ENCODE measurements at regions not wholly inside any gene's neighbourhood (a gene's known extent, or its start where the extent isn't known, plus 50 kb on each side); places are given as distances from the start of the nearest gene placed in this dataset.

DNA sequence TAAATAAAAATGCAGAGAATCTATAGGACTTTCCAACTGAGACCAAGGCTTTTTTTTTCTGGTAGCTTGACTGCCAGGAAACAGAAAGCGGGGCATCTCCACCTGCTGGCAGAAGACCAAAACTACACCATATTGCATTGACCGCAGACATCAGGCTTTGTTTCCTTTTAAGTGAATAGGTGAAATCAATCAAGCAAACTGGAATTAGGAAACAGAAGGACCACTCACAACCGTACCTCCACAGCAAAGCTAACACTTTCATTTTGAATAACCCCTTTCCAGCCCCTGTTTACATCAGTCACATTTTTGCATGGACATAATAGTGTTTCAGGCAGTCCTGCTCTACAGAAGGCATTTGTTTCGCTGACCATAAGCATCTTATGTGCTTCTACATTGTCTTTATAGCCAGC, 218.2 kb downstream of the IDS start:
- Histone ChIP-seq H3K4me1 (ENCODE audit: control insufficient read depth in 1 of 2, insufficient read depth in 2 of 2, low read length in 2 of 2) (no peaks in the 10 kb centered on the region), H3K36me3 (ENCODE audit: control insufficient read depth in 1 of 2, insufficient read depth in 2 of 2, low read length in 1 of 2) (no peaks in the 10 kb centered on the region), H3K27ac (ENCODE audit: low read depth in 1 of 2, low read length in 2 of 2) (no peak overlapping the region), H3K4me3 (ENCODE audit: low read length in 2 of 2) (no peak overlapping the region), H3K27me3 (ENCODE audit: control insufficient read depth in 1 of 2, insufficient read depth in 2 of 2, low read length in 1 of 2) (no peaks in the 10 kb centered on the region), H3K9me3 (ENCODE audit: control insufficient read depth, low read length) (no peaks in the 10 kb centered on the region)
- ATAC-seq (ENCODE audit: low FRiP score), result no peak
- no peak for DNase-seq
- 27 to 37% methylated on average over 4 of the region's 4 CpGs for WGBS, 2 donors
- intact Hi-C loops (cut with DNase I), result no loop called here

DNA sequence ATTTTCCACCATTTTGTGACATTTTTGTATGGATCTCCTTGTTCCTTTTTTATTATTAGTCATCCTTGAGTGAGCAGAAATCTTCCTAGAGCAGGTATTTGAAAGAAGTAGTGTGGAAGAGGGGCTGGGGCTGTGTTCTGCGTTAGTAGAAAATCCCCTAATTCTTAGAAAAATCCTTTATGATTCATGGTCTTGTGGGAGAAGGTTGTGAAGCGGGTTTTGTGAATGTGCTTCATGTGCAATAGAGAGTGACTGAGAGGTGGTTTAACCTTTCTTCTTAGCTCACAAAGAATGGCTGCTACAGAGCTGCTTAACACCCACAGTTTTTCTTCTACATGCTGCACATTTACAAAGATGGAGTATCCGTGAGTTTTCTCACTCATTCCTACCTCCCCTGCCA, 220.5 kb downstream of the IDS start:
- Histone ChIP-seq H3K27ac (ENCODE audit: low read depth in 1 of 2, low read length in 2 of 2) (no peak overlapping the region), H3K36me3 (ENCODE audit: control insufficient read depth in 1 of 2, insufficient read depth in 2 of 2, low read length in 1 of 2) (no peaks in the 10 kb centered on the region), H3K9me3 (ENCODE audit: control insufficient read depth, low read length) (no peaks in the 10 kb centered on the region), H3K4me3 (ENCODE audit: low read length in 2 of 2) (no peak overlapping the region), H3K4me1 (ENCODE audit: control insufficient read depth in 1 of 2, insufficient read depth in 2 of 2, low read length in 2 of 2) (no peaks in the 10 kb centered on the region), H3K27me3 (ENCODE audit: control insufficient read depth in 1 of 2, insufficient read depth in 2 of 2, low read length in 1 of 2) (no peaks in the 10 kb centered on the region)
- intact Hi-C loops (cut with DNase I), result no loop called here
- 59 to 81% methylated on average over 3 of the region's 3 CpGs for WGBS, 2 donors
- no peak for ATAC-seq (ENCODE audit: low FRiP score)
- no peak for DNase-seq

DNA sequence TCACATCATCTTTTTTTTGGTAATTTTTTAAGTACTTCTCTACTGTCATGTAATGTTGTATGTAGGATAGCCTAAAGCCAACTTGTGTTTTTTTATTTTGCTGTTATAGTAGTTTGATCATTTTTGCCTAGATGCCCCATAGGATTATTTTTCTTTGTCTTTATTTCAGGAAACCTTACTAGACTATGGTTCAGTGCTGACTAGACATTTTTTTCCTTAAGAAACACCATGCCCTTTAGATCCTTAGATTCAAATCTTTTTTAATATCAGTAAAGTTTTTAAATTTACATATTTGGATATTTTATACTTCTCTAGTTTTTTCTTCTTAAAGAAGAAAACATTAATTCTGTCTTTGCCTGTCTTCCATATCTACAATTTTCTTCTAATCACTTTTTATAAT, 221.3 kb downstream of the IDS start:
- DNase-seq, result no peak

DNA sequence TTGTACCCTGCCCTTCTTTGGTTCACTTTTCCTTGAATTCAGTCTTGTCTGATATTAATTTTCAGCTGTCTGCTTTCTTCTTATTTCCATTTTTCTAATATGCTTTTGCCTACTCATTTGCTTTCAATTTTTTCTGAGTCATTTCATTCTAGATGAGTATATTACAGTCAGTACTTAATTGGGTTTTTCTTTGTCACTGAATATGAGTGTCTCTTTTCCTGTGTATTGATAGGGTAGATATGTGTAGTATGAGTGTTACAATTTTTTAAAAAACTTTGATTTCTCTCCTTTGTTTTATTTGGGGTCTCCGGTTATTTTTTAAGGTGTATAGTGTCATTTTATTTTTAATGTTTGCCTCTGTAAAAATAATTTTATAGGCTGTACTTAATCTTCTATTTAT, 222.2 kb downstream of the IDS start:
- DNase-seq, result no peak
- H3K27me3 ChIP-seq (ENCODE audit: control insufficient read depth in 1 of 2, insufficient read depth in 2 of 2, low read length in 1 of 2), result no peaks in the 10 kb centered on the region
- whole genome bisulfite sequencing, 2 donors, result 77 to 98% methylated on average over 1 of the region's 1 CpG
- H3K4me3 ChIP-seq (ENCODE audit: low read length in 2 of 2), result no peak overlapping the region
- H3K9me3 ChIP-seq (ENCODE audit: control insufficient read depth, low read length), result no peaks in the 10 kb centered on the region
- H3K27ac ChIP-seq (ENCODE audit: low read depth in 1 of 2, low read length in 2 of 2), result no peak overlapping the region
- no peaks in the 10 kb centered on the region for H3K36me3 ChIP-seq (ENCODE audit: control insufficient read depth in 1 of 2, insufficient read depth in 2 of 2, low read length in 1 of 2)
- intact Hi-C loops (cut with DNase I), result no loop called here
- no peak for ATAC-seq (ENCODE audit: low FRiP score)
- H3K4me1 ChIP-seq (ENCODE audit: control insufficient read depth in 1 of 2, insufficient read depth in 2 of 2, low read length in 2 of 2), result no peaks in the 10 kb centered on the region

More for the DNA sequence above, 221.3 kb downstream of the IDS start:
- Histone ChIP-seq H3K4me3 (ENCODE audit: low read length in 2 of 2) (no peak overlapping the region), H3K27me3 (ENCODE audit: control insufficient read depth in 1 of 2, insufficient read depth in 2 of 2, low read length in 1 of 2) (no peaks in the 10 kb centered on the region), H3K9me3 (ENCODE audit: control insufficient read depth, low read length) (no peaks in the 10 kb centered on the region), H3K4me1 (ENCODE audit: control insufficient read depth in 1 of 2, insufficient read depth in 2 of 2, low read length in 2 of 2) (no peaks in the 10 kb centered on the region), H3K27ac (ENCODE audit: low read depth in 1 of 2, low read length in 2 of 2) (no peak overlapping the region), H3K36me3 (ENCODE audit: control insufficient read depth in 1 of 2, insufficient read depth in 2 of 2, low read length in 1 of 2) (no peaks in the 10 kb centered on the region)
- intact Hi-C loops (cut with DNase I), result no loop called here
- ATAC-seq (ENCODE audit: low FRiP score), result no peak

DNA sequence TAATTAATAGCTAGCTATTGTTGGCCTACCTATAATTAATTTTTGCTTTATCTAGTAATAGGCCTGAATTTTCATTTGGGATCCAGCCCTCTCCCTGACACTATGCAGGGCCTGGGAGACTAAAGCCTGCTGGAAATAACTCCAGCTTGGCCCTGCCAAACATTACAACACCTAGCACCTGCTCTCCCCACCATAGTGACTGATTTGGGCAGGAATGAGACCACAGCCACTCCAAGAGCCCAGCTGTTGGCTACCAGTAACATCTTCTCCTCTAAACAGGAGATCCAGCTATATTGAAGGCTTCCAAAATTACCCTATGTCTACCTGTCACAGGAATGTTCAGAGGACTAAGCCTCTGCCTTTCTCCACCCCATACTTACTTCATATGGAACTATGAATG, 225.1 kb downstream of the IDS start:
- H3K9me3 ChIP-seq (ENCODE audit: control insufficient read depth, low read length), result no peaks in the 10 kb centered on the region
- H3K4me1 ChIP-seq (ENCODE audit: control insufficient read depth in 1 of 2, insufficient read depth in 2 of 2, low read length in 2 of 2), result no peaks in the 10 kb centered on the region
- no peak for DNase-seq
- no peak for ATAC-seq (ENCODE audit: low FRiP score)
- intact Hi-C loops (cut with DNase I), result no loop called here
- no peaks in the 10 kb centered on the region for H3K27me3 ChIP-seq (ENCODE audit: control insufficient read depth in 1 of 2, insufficient read depth in 2 of 2, low read length in 1 of 2)
- no peak overlapping the region for H3K27ac ChIP-seq (ENCODE audit: low read depth in 1 of 2, low read length in 2 of 2)
- no peaks in the 10 kb centered on the region for H3K36me3 ChIP-seq (ENCODE audit: control insufficient read depth in 1 of 2, insufficient read depth in 2 of 2, low read length in 1 of 2)
- no peak overlapping the region for H3K4me3 ChIP-seq (ENCODE audit: low read length in 2 of 2)

DNA sequence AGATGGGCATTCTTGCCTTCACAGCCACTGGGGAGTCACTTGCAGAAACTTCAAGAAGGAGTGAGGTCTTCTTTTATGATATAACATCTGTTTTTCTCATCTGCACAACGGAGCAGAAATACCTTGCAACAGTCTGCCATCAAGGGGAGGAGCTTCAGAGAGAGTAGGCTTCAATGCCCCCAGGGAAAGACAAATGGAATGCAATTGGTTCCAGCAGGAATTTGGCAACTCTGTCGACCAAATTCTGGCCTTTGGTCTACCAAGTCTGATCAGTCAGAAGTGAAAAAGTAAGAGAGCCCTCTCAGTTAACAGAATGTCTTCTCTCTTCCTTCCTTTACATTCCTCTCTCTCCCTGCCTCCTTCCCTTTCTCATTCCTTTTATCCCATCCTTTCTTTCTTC, 229.3 kb downstream of the IDS start:
- intact Hi-C loops (cut with DNase I), result no loop called here
- no peaks in the 10 kb centered on the region for H3K4me1 ChIP-seq (ENCODE audit: control insufficient read depth in 1 of 2, insufficient read depth in 2 of 2, low read length in 2 of 2)
- WGBS, 2 donors, result 13 to 32% methylated on average over 2 of the region's 2 CpGs
- no peaks in the 10 kb centered on the region for H3K9me3 ChIP-seq (ENCODE audit: control insufficient read depth, low read length)
- H3K27ac ChIP-seq (ENCODE audit: low read depth in 1 of 2, low read length in 2 of 2), result no peak overlapping the region
- no peak for DNase-seq
- no peaks in the 10 kb centered on the region for H3K36me3 ChIP-seq (ENCODE audit: control insufficient read depth in 1 of 2, insufficient read depth in 2 of 2, low read length in 1 of 2)
- H3K27me3 ChIP-seq (ENCODE audit: control insufficient read depth in 1 of 2, insufficient read depth in 2 of 2, low read length in 1 of 2), result no peaks in the 10 kb centered on the region
- no peak overlapping the region for H3K4me3 ChIP-seq (ENCODE audit: low read length in 2 of 2)
- ATAC-seq (ENCODE audit: low FRiP score), result no peak

DNA sequence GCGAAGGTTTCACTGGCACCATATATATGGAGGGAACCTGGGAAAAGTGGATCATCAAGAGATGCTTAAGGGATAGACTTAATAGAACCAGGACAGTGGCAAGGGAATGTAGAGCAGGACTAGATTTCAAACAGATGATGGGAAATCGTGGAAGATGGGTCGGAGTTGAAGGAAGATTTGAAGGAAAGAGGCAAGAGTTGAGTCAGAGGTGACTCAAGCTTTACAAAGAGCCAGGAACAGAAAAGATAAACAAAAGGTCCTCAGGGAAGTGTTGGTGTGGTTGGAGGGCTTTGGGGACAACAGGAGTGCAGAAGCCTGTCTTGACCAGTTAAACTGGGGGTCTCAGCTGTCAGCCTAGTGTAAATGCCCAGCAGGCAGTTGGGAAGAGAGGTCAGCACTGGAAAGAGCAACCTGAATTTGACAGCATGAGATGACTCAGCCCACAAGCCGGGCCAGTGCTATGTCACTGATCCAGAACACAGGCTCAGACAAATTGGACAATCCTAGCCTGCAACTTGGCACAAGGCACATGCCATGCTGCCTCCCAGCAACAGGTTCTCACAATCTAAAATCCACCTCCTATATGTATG, 230.5 kb downstream of the IDS start:
- no peak for DNase-seq
- 62 to 66% methylated on average over 4 of the region's 4 CpGs for WGBS, 2 donors
- H3K4me3 ChIP-seq (ENCODE audit: low read length in 2 of 2), result no peak overlapping the region

DNA sequence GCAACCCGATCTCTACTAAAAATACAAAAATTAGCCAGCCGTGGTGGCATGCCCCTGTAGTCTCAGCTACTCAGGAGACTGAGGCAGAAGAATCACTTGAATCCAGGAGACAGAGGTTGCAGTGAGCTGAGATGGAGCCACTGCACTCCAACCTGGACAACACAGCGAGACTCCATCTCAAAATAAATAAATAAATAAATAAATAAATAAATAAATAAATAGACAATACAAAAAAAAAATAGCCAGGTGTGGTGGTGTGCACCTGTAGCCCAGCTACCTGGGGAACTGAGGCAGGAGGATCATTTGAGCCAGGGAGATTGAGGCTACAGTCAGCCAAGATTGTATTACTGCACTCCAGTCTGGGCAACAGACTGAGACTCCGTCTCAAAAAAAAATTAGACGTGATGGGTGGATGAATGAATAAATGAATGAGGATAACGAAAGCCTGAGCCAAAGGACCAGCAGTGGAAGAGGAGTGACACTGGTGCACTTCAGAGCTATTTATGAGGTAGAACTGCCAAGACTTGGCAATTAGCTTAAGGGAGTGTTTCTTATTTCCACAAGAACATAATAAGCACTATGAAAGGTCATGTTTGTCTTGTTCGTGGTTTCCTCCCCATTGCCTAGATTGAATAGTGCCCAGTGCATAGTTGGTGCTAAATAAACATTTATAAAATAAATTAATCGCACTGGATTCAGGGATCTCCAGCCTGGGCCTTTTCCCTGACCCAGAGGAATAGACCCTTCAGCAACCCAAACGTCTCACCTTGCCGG, 232.2 kb downstream of the IDS start:
- no peak for ATAC-seq (ENCODE audit: low FRiP score)
- H3K27ac ChIP-seq (ENCODE audit: low read depth in 1 of 2, low read length in 2 of 2), result no peak overlapping the region

More for the DNA sequence above, 230.5 kb downstream of the IDS start:
- no peak for ATAC-seq (ENCODE audit: low FRiP score)
- H3K36me3 ChIP-seq (ENCODE audit: control insufficient read depth in 1 of 2, insufficient read depth in 2 of 2, low read length in 1 of 2), result no peaks in the 10 kb centered on the region
- H3K27me3 ChIP-seq (ENCODE audit: control insufficient read depth in 1 of 2, insufficient read depth in 2 of 2, low read length in 1 of 2), result no peaks in the 10 kb centered on the region
- no peaks in the 10 kb centered on the region for H3K9me3 ChIP-seq (ENCODE audit: control insufficient read depth, low read length)
- intact Hi-C loops (cut with DNase I), result no loop called here
- no peak overlapping the region for H3K27ac ChIP-seq (ENCODE audit: low read depth in 1 of 2, low read length in 2 of 2)
- H3K4me1 ChIP-seq (ENCODE audit: control insufficient read depth in 1 of 2, insufficient read depth in 2 of 2, low read length in 2 of 2), result no peaks in the 10 kb centered on the region

More for the DNA sequence above, 232.2 kb downstream of the IDS start:
- intact Hi-C loops (cut with DNase I), result no loop called here
- 51 to 73% methylated on average over 10 of the region's 10 CpGs for WGBS, 2 donors
- no peak for DNase-seq
- no peaks in the 10 kb centered on the region for H3K36me3 ChIP-seq (ENCODE audit: control insufficient read depth in 1 of 2, insufficient read depth in 2 of 2, low read length in 1 of 2)
- H3K27me3 ChIP-seq (ENCODE audit: control insufficient read depth in 1 of 2, insufficient read depth in 2 of 2, low read length in 1 of 2), result no peaks in the 10 kb centered on the region
- H3K4me3 ChIP-seq (ENCODE audit: low read length in 2 of 2), result no peak overlapping the region
- no peaks in the 10 kb centered on the region for H3K9me3 ChIP-seq (ENCODE audit: control insufficient read depth, low read length)
- no peaks in the 10 kb centered on the region for H3K4me1 ChIP-seq (ENCODE audit: control insufficient read depth in 1 of 2, insufficient read depth in 2 of 2, low read length in 2 of 2)
